ENCODE measurements at regions not wholly inside any gene's neighbourhood (a gene's known extent, or its start where the extent isn't known, plus 50 kb on each side); places are given as distances from the start of the nearest gene placed in this dataset.

DNA sequence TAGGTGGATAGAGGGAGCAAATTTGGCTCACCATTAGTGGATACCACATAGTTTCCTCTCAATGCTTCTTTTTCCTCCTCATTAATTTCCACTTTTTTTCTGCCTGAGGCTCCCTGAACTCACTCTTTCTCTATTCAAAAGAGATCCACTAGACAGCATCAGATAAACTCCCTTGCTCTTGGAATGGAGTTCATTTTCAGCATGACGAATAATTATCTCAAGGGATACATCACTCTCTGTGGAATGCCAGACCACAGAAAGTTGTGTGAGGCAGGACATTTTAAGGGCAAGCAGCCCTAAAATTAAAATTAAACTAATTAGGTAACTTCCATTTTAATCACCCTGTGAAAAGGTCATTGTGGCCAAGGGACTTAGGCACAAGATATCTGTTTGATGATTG lies 1920.1 kb upstream of the CELF4 start:
- FAIRE-seq = no peak

DNA sequence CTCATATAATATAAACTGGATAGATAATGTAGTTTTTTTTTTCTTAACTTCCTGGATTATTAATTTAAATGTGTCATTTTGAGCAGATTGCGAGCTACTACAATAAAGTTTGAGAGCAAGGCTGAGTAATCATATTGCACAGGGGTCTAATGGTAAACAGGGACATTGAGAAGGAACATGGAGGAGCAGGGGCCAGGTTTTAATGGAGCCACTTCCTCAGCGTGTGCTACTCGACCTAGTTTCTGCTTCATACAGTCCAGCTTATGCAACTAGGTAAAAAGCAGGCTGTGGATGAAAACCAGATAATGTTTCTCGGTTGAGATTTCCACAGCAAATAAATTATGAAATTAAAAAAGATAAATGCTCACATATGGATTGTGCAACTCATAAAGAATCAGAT lies 1915.7 kb upstream of the CELF4 start:
- no peak overlapping the region for H3K4me3 Mint-ChIP-seq (ENCODE audit: unreplicated experiment)

More for the DNA sequence above, 1920.1 kb upstream of the CELF4 start:
- no peak overlapping the region for H3K9ac ChIP-seq (ENCODE audit: low read length)
- H3K79me2 ChIP-seq (ENCODE audit: insufficient read depth, low read length) = no peaks in the 10 kb centered on the region
- H3K9me3 ChIP-seq (ENCODE audit: insufficient read depth, low read depth, low read length) = no peaks in the 10 kb centered on the region
- Mint-ChIP-seq H3K27ac (ENCODE audit: unreplicated experiment) (no peak overlapping the region), H3K4me3 (ENCODE audit: unreplicated experiment) (no peak overlapping the region), H3K36me3 (ENCODE audit: low read depth, unreplicated experiment) (no peaks in the 10 kb centered on the region), H3K4me1 (ENCODE audit: low read depth, unreplicated experiment) (peaks cover 8% of the 10 kb centered on the region), H3K9me3 (ENCODE audit: unreplicated experiment) (no peaks in the 10 kb centered on the region), H3K27me3 (ENCODE audit: low read depth, unreplicated experiment) (no peaks in the 10 kb centered on the region)
- H3K4me3 ChIP-seq (ENCODE audit: insufficient read depth, low read depth, low read length) = no peak overlapping the region
- no peaks in the 10 kb centered on the region for H3K36me3 ChIP-seq (ENCODE audit: insufficient read depth, low read length)
- H3K4me1 ChIP-seq (ENCODE audit: insufficient read depth, low read length) = no peaks in the 10 kb centered on the region
- peak; percentile 41 for DNase-seq (ENCODE audit: low read depth)
- no peak overlapping the region for H3K27ac ChIP-seq (ENCODE audit: low read depth, low read length)
- H3K27me3 ChIP-seq (ENCODE audit: insufficient read depth, low read length) = no peaks in the 10 kb centered on the region
- no peaks in the 10 kb centered on the region for H4K20me1 ChIP-seq (ENCODE audit: insufficient read depth, low read length)
- no peak for TF ChIP-seq EZH2 (IDR thresholded peaks at IDR 0.05; ENCODE audit: insufficient read depth, low read length)
- TF ChIP-seq, protein P1, sequence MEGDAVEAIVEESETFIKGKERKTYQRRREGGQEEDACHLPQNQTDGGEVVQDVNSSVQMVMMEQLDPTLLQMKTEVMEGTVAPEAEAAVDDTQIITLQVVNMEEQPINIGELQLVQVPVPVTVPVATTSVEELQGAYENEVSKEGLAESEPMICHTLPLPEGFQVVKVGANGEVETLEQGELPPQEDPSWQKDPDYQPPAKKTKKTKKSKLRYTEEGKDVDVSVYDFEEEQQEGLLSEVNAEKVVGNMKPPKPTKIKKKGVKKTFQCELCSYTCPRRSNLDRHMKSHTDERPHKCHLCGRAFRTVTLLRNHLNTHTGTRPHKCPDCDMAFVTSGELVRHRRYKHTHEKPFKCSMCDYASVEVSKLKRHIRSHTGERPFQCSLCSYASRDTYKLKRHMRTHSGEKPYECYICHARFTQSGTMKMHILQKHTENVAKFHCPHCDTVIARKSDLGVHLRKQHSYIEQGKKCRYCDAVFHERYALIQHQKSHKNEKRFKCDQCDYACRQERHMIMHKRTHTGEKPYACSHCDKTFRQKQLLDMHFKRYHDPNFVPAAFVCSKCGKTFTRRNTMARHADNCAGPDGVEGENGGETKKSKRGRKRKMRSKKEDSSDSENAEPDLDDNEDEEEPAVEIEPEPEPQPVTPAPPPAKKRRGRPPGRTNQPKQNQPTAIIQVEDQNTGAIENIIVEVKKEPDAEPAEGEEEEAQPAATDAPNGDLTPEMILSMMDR (IDR thresholded peaks at IDR 0.05; ENCODE audit: insufficient read depth, low read depth, low read length) = no peak
- no peak overlapping the region for H3K4me2 ChIP-seq (ENCODE audit: low read length)
- H2AFZ ChIP-seq (ENCODE audit: low read depth, low read length) = no peak overlapping the region

More for the DNA sequence above, 1915.7 kb upstream of the CELF4 start:
- H3K4me2 ChIP-seq (ENCODE audit: low read length) = no peak overlapping the region
- H3K4me1 ChIP-seq (ENCODE audit: insufficient read depth, low read length) = no peaks in the 10 kb centered on the region
- FAIRE-seq (no peak), DNase-seq (ENCODE audit: low read depth) (no peak)
- no peak overlapping the region for H2AFZ ChIP-seq (ENCODE audit: low read depth, low read length)
- H3K9me3 Mint-ChIP-seq (ENCODE audit: unreplicated experiment) = no peaks in the 10 kb centered on the region
- no peaks in the 10 kb centered on the region for H3K27me3 Mint-ChIP-seq (ENCODE audit: low read depth, unreplicated experiment)
- no peaks in the 10 kb centered on the region for H3K27me3 ChIP-seq (ENCODE audit: insufficient read depth, low read length)
- H3K27ac Mint-ChIP-seq (ENCODE audit: unreplicated experiment) = no peak overlapping the region
- TF ChIP-seq, protein P1 (IDR thresholded peaks at IDR 0.05; ENCODE audit: insufficient read depth, low read depth, low read length) = no peak
- no peak for TF ChIP-seq EZH2 (IDR thresholded peaks at IDR 0.05; ENCODE audit: insufficient read depth, low read length)
- no peak overlapping the region for H3K27ac ChIP-seq (ENCODE audit: low read depth, low read length)
- H3K9ac ChIP-seq (ENCODE audit: low read length) = no peak overlapping the region
- no peaks in the 10 kb centered on the region for H3K9me3 ChIP-seq (ENCODE audit: insufficient read depth, low read depth, low read length)
- peaks cover 8% of the 10 kb centered on the region for H3K4me1 Mint-ChIP-seq (ENCODE audit: low read depth, unreplicated experiment)
- no peaks in the 10 kb centered on the region for H4K20me1 ChIP-seq (ENCODE audit: insufficient read depth, low read length)
- no peaks in the 10 kb centered on the region for H3K36me3 Mint-ChIP-seq (ENCODE audit: low read depth, unreplicated experiment)
- H3K36me3 ChIP-seq (ENCODE audit: insufficient read depth, low read length) = no peaks in the 10 kb centered on the region
- no peak overlapping the region for H3K4me3 ChIP-seq (ENCODE audit: insufficient read depth, low read depth, low read length)
- H3K79me2 ChIP-seq (ENCODE audit: insufficient read depth, low read length) = no peaks in the 10 kb centered on the region
